Memory B cell (primary cell): ENCODE measurements at regions not wholly inside any gene's neighbourhood (a gene's known extent, or its start where the extent isn't known, plus 50 kb on each side); places are given as distances from the start of the nearest gene placed in this dataset.

Experiments
- ATAC-seq: fragments of 150-1000 bp; cut with Tn5 transposase; 2 replicates; pipeline ENCODE4 v1.10.0; 2021; ENCODE audit warnings: low read depth, mild to moderate bottlenecking, moderate library complexity
- DNase-seq, 2 donors: peaks; one replicate each; pipeline ENCODE4 v3.0.0; 2022; ENCODE audit warnings: low spot score in 2 of 2
- H3K27ac Mint-ChIP-seq: one replicate; pipeline ENCODE4 v1.8.0; 2022; ENCODE audit warnings: mild to moderate bottlenecking, moderate library complexity, mixed read lengths
- H3K27me3 Mint-ChIP-seq: one replicate; pipeline ENCODE4 v1.8.0; 2022; ENCODE audit warnings: mixed read lengths
- H3K36me3 Mint-ChIP-seq: one replicate; pipeline ENCODE4 v1.8.0; 2022; ENCODE audit warnings: mild to moderate bottlenecking, mixed read lengths
- H3K4me1 Mint-ChIP-seq: one replicate; pipeline ENCODE4 v1.8.0; 2022; ENCODE audit warnings: mixed read lengths
- H3K4me3 Mint-ChIP-seq: one replicate; pipeline ENCODE4 v1.8.0; 2022; ENCODE audit warnings: mild to moderate bottlenecking, moderate library complexity, mixed read lengths
- H3K9me3 Mint-ChIP-seq: one replicate; pipeline ENCODE4 v1.8.0; 2022; ENCODE audit warnings: mixed read lengths

DNA sequence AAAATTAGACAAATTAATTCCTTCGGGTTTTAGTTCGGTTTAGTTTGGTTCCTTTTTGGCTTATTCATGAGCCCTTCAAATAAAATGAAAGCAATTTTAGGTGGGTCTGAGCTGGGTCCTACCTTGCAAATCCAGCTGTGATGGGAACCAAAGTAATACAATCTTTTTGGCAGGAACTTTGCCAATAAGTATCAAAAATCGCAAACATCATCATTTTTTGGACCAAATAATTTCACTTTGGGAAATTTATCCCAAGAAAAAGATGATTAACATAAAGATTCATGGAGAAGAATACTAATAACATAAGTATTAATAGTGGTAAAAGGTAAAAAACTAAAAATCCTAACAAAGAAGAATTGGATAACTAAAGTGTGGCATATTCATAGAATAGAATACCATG, 67.8 kb upstream of the MYOCD start:
- Mint-ChIP-seq H3K27ac (no peak overlapping the region), H3K27me3 (peaks cover 2% of the 10 kb centered on the region), H3K36me3 (no peaks in the 10 kb centered on the region), H3K9me3 (no peaks in the 10 kb centered on the region), H3K4me3 (no peak overlapping the region), H3K4me1 (no peaks in the 10 kb centered on the region)
- no peak for DNase-seq
- no peak for ATAC-seq

DNA sequence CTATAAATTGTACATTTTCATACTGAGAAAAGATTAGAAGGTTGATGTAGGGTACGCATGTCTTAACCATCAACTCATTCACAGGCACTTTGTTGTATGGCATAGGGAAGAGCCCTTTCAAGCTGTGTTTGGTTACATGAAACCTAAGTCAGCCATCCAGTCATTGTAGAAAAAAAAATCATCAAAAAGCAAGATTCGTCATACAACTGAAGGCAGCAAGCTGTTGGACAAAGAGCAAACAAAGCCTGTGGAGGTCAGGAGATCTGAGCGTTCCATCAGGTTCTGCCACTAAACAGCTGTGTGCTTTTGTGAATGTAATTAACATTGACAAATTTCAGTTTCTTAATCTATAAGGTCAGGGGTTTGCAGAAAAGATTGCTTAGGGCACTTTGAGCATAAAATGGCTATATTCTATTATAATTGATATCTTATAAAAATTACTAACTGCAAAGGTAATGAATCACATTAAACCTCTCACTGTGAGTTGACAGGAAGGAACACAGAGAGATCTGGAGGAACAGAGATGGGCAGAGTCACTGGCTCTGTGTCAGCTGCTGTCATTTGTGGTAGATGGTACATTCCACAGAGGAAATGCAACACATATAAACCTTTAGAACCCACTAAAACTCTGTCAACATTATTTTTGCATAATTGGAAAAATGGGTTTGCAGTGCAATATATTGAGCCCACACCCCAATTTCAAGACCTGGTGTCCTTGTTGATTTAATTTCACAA, 66.3 kb upstream of the MYOCD start:
- Mint-ChIP-seq H3K4me1 (no peaks in the 10 kb centered on the region), H3K27ac (no peak overlapping the region), H3K4me3 (no peak overlapping the region), H3K9me3 (no peaks in the 10 kb centered on the region), H3K36me3 (no peaks in the 10 kb centered on the region), H3K27me3 (peaks cover 2% of the 10 kb centered on the region)
- ATAC-seq: no peak
- no peak for DNase-seq

DNA sequence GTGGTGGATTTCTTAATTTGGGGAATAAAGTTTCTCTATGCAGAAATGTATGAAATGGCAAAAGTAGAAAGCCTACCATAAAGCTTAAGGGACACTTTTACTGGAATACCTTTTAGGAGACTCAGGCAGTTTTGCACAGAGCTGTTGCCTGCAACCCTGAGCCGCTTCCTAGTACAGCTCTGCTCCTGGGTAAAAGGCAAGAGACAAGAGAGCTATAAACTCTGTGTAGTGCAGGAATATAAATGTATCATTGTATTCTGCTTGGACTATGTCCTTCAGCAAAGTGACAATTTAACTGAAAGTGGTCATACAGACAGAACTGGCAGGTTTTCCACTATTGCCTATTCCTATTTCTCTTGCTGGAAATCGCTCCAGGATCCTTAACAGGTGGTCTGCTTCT, 65.3 kb upstream of the MYOCD start:
- no peak overlapping the region for H3K27ac Mint-ChIP-seq
- no peaks in the 10 kb centered on the region for H3K9me3 Mint-ChIP-seq
- DNase-seq (no peak), ATAC-seq (no peak)
- no peak overlapping the region for H3K4me3 Mint-ChIP-seq
- H3K27me3 Mint-ChIP-seq: peaks cover 2% of the 10 kb centered on the region
- H3K4me1 Mint-ChIP-seq: no peaks in the 10 kb centered on the region
- H3K36me3 Mint-ChIP-seq: no peaks in the 10 kb centered on the region

DNA sequence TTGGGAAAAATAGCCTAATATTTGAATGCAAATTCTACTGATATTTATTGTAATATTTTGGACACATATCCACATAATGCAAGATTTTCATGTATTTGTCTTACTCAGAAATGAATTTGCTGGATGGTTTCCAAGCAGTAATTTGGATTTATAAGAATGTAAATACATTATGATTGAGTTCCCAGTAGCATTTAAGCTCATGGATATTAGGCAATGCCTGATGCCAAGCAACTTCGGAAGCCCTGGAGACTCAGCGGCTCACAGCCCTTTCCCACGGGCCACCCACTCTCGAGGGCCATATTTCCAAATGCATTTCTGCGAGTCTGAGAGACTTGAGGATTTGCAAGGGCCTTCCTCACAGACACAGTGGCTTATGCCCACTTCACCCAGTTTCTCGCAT, 62.1 kb upstream of the MYOCD start:
- DNase-seq (no peak), ATAC-seq (no peak)
- H3K9me3 Mint-ChIP-seq: no peaks in the 10 kb centered on the region
- peaks cover 2% of the 10 kb centered on the region for H3K27me3 Mint-ChIP-seq
- H3K4me3 Mint-ChIP-seq: no peak overlapping the region
- no peak overlapping the region for H3K27ac Mint-ChIP-seq
- H3K36me3 Mint-ChIP-seq: no peaks in the 10 kb centered on the region
- peaks cover under 1% of the 10 kb centered on the region for H3K4me1 Mint-ChIP-seq

DNA sequence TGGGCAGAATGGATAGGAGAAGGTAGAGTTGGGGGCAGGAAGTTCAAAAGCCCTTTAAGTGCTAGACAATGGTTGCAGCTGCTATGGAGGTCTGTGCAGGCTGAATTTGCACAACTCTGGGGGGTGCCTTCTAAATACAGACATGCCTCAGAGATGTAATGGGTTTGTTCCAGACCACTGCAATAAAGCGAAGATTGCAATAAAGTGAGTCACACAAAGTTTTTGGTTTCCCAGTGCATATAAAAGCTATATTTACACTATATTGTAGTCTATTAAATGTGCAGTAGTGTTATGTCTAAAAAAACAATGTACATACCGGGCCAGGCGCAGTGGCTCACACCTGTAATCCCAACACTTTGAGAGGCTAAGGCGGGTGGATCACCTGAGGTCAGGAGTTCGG, 60.5 kb upstream of the MYOCD start:
- ATAC-seq (no peak), DNase-seq (no peak)
- peaks cover 2% of the 10 kb centered on the region for H3K4me1 Mint-ChIP-seq
- no peaks in the 10 kb centered on the region for H3K36me3 Mint-ChIP-seq
- H3K27ac Mint-ChIP-seq: no peak overlapping the region
- no peak overlapping the region for H3K4me3 Mint-ChIP-seq
- H3K27me3 Mint-ChIP-seq: no peaks in the 10 kb centered on the region
- no peaks in the 10 kb centered on the region for H3K9me3 Mint-ChIP-seq

DNA sequence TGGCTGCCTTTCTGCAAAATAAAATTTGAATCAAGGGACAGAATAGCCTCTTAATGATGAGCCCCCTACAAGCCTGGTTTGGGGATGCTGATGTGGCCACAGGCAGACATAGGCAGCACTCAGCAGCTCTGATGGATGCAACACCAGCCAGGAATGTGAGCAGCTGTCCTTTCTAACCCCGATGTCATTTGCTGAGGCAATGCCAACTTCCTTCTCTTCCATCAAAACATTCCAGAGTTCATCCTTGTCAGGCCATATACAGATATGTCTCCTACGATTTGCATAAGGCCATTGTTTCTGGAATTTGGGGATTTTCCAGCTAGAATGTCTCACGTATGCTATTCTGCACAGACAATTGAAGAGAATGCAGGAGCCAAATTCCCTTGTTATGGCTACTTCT, 52.1 kb upstream of the MYOCD start:
- Mint-ChIP-seq H3K4me1 (peaks cover 1% of the 10 kb centered on the region), H3K4me3 (no peak overlapping the region), H3K9me3 (no peaks in the 10 kb centered on the region), H3K27me3 (peaks cover 4% of the 10 kb centered on the region), H3K36me3 (no peaks in the 10 kb centered on the region), H3K27ac (no peak overlapping the region)
- DNase-seq: no peak
- no peak for ATAC-seq
